GM18499 (cell line): ENCODE measurements at regions not wholly inside any gene's neighbourhood (a gene's known extent, or its start where the extent isn't known, plus 50 kb on each side); places are given as distances from the start of the nearest gene placed in this dataset.

Source experiments
- ATAC-seq: cut with Tn5 transposase; IDR thresholded peaks from one replicate; pipeline ENCODE4 v1.9.1; 2021; ENCODE audit warnings: moderate number of reproducible peaks; ENCODE audit not compliant: insufficient read depth, unreplicated experiment

GRCh38 chr4:124306352-124306751, 406.2 kb downstream of the ANKRD50 start:
- no peak for ATAC-seq

- ATAC-seq, result no peak
Measured at GRCh38 chr4:124307143-124307542, 405.4 kb downstream of the ANKRD50 start.

- no peak for ATAC-seq
Measured at GRCh38 chr4:124318292-124318691, 394.2 kb downstream of the ANKRD50 start.

GRCh38 chr4:124321364-124321763, 391.2 kb downstream of the ANKRD50 start:
- no peak for ATAC-seq

GRCh38 chr4:124322234-124323065, 390.1 kb downstream of the ANKRD50 start:
- no peak for ATAC-seq

GRCh38 chr4:124325690-124326089, 386.8 kb downstream of the ANKRD50 start:
- no peak for ATAC-seq

GRCh38 chr4:124329134-124329533, 383.4 kb downstream of the ANKRD50 start:
- no peak for ATAC-seq

DNA sequence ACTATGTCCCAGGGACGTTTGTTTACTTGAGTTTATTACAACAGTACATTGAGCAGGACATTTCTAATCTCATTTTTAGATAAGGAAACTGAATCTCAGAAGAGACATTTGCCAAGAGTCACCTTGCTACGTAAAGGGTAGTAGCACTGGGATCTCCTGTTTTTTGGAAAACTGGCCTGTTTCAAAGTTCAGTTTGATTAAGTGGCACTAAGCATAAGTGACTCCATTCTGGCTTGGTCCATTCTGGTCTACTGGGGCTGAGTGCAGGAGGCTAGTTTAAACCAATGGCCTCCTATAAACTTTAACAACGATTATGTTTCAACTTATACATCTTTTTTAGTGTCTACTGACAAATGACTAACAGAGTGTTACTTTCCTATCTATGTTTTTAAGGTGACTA, 382.5 kb downstream of the ANKRD50 start:
- ATAC-seq, result no peak

GRCh38 chr4:124331781-124332180, 380.8 kb downstream of the ANKRD50 start:
- ATAC-seq, result no peak

GRCh38 chr4:124333466-124333865, 379.1 kb downstream of the ANKRD50 start:
- no peak for ATAC-seq

DNA sequence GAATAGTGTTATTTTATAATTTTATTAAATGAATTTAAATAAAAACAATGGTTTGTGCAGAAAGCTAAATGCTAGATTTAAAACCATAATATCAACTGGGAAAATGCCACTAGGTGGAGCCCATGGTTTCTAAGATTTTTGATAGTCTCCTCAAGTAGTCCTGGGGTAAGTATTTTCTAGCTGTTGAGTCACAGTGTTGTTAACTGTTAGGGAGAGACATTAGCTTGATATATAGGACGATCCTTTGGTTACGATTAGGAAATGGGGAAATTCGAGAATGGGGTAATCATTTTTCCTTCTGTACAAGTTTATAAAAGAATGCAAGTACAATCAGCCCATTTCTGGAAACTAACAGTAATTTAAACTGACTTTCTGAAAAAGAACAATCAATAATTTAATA, 378.4 kb downstream of the ANKRD50 start:
- no peak for ATAC-seq

DNA sequence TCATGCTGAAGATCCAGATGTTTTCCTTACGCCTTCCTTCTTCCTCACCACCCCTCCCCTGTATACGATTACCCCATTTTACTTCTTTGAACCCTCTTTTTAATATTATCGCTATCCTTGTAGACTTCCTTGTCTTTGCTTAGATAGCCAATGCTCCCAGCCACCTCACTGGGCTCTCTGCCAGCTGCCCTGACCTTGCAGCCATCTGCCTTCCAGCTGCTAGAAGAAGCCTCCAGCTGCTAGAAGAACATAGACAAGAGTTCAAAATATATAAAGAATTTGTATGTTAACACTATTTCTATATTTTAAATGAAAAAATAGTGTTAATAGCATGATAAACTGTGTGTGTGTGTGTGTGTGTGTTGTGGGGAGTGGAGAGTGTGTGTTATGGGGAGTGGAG, 374.7 kb downstream of the ANKRD50 start:
- no peak for ATAC-seq

GRCh38 chr4:124343661-124344171, 368.8 kb downstream of the ANKRD50 start:
- no peak for ATAC-seq

- ATAC-seq, result no peak
Measured at GRCh38 chr4:124372916-124373315, 339.6 kb downstream of the ANKRD50 start.

DNA sequence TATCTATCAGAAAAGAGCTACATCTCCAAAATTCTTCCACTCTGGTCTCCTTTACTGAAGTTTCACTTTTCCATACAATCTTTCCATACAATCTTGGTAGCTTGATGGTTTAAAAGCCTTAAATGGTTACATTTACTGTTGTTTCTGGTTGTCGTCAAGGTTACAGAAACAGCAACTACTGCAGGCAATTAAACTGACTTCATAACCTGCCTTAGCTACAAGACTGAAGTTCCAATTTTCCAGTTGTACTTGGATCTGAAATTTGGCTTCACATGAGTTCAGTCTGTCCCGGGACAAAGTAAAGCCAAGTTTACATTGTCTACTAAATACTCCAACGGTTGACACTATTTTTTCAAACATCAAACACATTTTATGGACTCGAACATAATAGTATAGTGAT, 326.4 kb downstream of the ANKRD50 start:
- no peak for ATAC-seq

DNA sequence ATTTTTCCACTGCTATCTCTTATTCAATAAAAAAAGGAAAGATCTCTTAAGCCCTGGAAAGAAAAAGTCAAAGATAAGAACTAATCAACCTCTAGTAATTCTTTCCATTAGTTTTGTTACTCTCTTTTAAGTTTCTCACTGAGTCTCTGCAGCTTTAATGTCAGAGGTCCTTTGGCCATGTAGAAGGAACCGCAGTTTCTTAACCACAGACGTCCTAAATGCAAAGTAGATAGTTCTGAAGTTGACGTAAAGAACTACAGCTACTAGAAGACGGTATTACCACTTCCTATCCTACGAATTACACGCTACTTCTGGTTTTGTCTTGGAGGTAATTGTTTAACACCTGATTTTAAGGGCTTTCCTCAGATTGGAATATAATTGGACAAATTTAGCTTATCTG, 325.9 kb downstream of the ANKRD50 start:
- no peak for ATAC-seq

- ATAC-seq, result no peak
Measured at GRCh38 chr4:124389591-124389990, 322.9 kb downstream of the ANKRD50 start.

DNA sequence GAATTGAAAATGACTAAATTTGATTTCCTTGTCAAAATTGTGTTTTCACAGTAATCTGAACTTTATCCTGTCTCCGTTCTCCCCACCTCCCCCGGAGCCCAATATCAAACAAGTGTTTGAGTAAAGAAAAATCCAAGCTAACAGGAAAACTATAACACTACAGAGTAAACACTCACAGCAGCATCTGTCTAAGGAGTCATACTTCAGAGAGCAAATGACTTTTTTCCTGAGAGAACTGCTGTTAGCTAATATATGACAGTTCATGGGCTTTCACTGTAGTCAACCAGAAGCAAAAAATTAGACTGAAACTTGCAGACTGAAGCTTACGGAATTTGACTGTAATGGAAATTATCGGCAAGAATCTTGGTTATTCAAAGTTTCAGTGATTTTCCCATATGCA, 321.7 kb downstream of the ANKRD50 start:
- ATAC-seq, result no peak

DNA sequence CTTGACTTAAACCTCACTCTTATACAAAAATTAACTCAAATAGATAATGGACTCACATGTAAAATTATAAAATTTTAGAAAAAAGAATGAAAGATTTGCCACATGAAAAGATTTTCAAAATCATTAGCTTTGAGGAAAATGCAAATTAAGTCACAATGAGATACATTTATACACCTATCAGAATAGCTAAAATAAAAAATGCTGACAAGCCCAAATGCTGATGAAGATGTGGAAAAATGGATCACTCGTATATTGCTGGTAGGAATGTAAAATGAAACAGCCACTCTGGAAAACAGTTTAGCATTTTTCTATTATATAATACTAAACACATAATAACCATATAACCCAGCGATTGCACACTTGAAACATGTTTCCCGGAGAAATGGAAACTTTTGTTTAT, 316.2 kb downstream of the ANKRD50 start:
- ATAC-seq, result no peak

DNA sequence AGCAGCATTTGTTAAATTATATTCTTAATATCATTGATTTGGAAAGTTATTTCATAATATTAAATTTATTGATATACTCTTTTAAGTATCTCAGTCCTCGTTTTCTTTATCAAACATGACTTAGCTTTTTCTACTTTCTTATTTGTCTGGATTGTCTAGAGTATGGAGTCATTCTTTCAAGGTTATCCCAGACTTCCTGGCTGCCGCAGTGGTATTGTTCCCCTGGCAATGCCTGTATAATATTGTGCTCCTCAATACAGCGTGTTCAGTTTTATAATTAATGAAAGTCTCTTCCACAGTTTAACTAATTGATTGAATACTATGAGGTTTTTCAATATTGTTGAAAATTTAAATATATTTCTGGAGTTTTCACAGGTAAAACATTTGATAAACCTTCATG, 310.9 kb downstream of the ANKRD50 start:
- ATAC-seq, result no peak

GRCh38 chr4:124409044-124409443, 303.5 kb downstream of the ANKRD50 start:
- ATAC-seq, result no peak
